ENCODE measurements at regions not wholly inside any gene's neighbourhood (a gene's known extent, or its start where the extent isn't known, plus 50 kb on each side); places are given as distances from the start of the nearest gene placed in this dataset.

DNA sequence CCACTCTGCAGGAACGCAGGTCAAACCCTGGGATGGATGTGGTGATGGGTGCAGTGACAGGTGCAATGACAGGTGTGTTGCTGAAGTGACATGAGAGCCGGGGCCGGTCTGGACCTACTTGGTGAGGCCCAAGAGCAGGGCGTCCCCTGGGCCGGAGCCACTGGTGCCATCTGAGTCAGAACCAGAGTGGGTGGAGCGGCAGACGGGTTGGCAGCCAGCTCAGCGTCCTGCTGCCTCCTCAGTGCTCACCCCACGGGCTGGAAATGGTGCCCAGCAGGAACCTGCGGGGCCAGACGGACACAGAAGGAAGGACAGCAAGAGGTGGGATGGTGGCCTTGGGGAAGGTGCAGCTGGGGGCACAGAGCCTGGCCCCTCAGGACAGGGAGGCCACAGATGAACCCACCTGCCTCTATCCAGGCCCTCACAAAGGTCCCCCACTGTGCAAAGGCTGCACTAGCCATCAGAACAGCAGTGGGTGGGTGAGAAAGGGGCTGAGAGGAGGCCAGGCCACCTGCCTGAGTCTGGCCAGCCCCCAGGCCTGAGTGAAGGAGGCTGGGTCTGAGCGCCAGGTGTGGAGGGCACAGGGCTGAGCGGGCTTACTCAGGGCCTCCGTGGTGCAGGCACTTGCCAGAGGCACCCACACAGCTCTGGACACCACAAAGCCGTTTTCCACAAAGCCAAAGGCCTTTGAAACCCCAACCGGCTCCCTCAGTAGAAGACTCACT, 129.0 kb upstream of the PPP2R2D start:
- no peak for DNase-seq (ENCODE audit: low read depth in 3 of 3)

GRCh38 chr10:131772441-131772840, 128.4 kb upstream of the PPP2R2D start:
- no peak for DNase-seq (ENCODE audit: low read depth in 3 of 3)

GRCh38 chr10:131773370-131774343, 127.2 kb upstream of the PPP2R2D start:
- DNase-seq (ENCODE audit: low read depth in 3 of 3) = no peak

DNA sequence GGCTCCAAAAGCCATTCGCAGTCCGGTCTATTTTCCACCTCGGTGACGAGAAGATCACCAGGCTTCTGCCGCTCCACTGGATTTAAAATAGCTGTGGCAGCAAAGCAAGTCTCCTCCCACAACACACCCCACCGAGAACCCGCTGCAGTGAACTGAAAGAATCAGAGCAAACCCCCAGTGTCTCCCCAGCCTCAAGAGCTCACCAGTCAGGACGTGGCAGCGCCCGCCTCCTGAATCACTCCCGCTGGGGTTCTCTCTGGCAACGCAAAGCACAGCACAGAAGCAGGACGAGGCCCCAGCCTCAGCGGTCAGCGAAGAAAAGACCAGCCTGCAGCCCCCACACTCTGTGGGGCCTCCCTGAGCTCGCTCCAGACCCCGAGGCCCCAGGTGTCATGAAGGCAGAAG, 126.1 kb upstream of the PPP2R2D start:
- DNase-seq (ENCODE audit: low read depth in 3 of 3) = no peak

DNA sequence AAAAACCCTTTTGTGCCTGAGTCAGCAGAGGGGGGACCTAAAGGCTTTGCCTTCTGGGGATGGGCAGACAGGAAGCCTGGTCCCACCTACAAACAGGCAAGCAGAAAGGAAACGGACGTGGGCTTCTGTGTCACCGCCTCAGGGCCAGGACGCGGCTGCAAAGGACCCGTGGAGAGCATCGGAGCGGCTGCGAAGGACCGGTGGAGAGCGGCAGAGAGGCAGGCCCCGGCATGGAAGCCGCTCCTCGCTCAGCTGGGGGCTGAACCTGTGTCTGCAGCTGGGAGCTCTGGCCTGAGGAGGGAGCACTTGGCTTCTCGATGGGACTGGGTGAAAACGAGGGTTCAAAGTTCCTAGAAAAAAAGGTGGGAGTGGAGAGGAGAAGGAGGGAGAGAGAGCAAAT, 125.4 kb upstream of the PPP2R2D start:
- DNase-seq (ENCODE audit: low read depth in 3 of 3) = no peak

DNA sequence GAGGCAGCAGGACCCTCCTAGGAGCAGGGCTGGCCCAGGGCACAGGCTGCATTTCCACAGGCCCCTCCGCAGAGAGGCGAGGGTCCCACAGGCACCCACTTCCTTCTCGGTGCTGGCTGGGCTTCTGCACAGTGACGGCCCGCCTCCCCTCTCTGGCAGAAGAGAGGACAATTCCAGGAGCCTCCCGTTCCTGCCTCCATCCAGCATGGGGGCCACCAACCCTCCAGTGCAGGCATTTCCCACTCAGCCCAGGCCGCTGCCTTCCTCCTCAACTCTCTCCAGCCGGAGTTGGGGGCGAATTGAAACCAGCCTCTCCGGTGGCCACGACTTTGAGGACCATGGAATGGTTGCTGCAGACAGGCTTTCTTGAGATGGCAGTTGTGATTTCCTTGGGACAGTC, 125.0 kb upstream of the PPP2R2D start:
- no peak for DNase-seq (ENCODE audit: low read depth in 3 of 3)

- no peak for DNase-seq (ENCODE audit: low read depth in 3 of 3)
Observed at GRCh38 chr10:131776496-131776895, 124.3 kb upstream of the PPP2R2D start.

DNA sequence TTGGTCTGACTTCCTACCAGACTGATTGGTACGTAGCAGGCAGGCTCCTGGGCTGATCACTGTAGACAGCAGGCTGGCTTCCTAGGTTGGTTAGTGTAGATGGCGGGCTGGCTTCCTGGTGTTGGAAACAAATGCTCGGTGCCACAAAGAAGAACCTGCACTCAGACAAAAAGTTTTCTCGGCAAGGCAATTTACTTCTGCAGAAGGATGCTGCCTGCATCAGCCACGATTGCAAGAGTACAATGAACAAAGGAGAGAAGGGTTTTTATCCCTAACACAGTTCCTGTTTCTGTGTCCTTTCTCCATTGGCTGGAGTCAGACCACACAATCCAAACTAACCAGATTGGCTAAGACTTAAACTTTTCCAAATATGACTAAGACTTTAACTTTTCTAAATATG, 123.6 kb upstream of the PPP2R2D start:
- no peak for DNase-seq (ENCODE audit: low read depth in 3 of 3)

- DNase-seq (ENCODE audit: low read depth in 3 of 3) = no peak
Observed at GRCh38 chr10:131777921-131778320, 122.9 kb upstream of the PPP2R2D start.

- DNase-seq (ENCODE audit: low read depth in 3 of 3) = no peak
Observed at GRCh38 chr10:131778385-131778784, 122.4 kb upstream of the PPP2R2D start.

- no peak for DNase-seq (ENCODE audit: low read depth in 3 of 3)
Observed at GRCh38 chr10:131778842-131779241, 122.0 kb upstream of the PPP2R2D start.

DNA sequence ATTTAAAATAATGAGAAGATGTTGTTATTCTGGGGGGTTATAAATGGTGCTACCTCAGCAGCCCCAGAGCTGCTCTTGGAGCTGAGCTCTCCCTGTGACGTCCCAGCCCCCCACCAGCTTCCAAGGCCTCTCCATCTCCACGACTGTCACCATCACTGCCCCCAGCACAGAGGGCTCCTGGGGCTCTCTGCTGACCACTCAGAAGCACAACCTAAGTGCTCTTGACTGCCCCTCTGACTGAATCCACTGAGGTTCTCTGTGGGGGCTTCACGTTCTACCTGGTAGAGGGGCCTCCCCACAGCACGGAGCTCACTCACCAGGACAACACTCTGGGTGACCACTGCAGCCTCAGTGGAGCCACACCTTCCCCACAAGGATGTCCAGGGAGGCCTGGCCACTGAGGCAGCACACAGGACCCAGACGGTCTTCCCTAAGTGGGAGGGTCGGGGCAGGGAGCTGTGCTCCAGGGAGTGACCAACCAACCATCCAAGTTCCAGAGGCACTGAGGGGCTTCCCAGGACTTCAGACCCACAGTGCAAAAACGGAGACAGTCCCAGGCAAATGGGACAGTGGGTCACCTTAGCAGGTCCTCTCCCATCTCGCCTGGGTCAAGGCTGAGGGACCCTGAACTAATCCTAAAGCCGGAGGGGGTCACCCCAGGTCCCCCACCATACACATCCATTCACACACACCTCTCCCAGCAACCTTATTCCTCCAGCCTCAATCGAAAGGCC, 121.0 kb upstream of the PPP2R2D start:
- DNase-seq (ENCODE audit: low read depth in 3 of 3) = no peak

DNA sequence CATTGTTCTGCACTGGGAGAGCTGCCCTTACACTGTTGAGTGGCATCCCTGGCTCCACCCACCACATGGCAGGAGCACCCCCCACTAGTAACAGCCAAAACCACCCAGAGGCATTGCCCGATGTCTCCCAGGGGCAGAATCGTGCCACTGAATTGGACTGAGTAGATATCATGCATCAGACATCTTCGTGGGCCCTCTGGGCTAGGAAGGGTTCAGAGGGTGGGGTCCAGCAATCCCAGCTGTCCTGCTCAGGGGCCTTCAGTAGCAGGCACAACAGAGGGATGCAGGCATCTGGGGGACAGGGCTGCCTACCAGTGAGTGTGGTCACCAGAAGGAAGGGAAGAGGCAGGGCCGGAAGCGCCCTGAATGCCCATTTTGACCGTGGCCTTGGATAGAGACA, 119.7 kb upstream of the PPP2R2D start:
- DNase-seq (ENCODE audit: low read depth in 3 of 3) = no peak

GRCh38 chr10:131781791-131782190, 119.0 kb upstream of the PPP2R2D start:
- no peak for DNase-seq (ENCODE audit: low read depth in 3 of 3)

DNA sequence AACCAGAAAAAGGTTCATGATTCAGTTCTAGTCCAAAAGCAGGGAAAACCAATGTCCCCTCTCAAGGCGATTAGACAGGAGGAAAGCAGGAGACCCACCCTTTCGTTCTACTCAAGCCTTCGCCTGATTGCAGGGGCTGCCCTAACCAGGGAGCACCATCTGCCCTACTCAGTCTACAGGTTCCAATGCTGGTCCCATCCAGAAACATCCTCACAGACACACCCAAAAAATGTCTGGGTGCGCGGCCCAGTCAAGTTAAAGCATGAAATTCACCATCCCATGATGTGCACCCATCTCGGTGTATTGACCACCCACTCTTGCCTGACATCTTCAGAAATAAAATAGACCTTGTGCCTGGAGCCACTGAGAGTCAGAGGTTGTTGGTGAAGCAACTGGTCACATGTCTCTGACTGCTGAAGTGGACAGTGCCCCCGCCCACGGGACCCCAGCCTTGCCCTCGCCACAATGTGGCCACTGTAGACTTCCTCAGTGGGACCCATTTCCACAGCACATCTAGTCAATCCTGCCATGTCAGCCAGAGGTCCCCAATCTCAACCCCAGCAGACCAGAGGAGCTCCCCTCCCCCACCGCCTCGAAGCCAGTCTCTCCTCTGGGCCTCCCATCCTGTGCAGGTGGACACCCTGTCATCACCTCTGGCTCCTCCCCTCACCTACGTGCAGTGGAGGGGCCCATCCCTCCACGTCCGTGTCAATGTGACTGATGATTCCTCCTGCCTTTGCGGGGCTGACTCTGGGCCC, 116.3 kb upstream of the PPP2R2D start:
- no peak for DNase-seq (ENCODE audit: low read depth in 3 of 3)

DNA sequence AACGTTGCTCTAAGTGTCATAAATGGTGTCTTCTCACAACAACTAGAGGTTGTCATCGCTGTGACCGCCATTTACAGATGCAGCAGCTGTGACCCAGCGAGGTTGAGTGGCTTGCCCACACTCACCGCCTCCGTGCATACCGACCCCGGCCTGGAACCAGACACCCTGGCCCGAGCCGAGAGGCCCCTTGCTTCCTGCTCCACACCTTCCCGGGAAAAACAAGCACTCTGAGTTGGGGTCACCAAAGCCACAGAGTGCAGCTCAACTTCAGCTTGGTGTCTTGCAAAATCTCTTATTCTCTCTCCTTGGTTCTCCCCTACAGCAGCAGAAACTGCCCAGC, 115.7 kb upstream of the PPP2R2D start:
- no peak for DNase-seq (ENCODE audit: low read depth in 3 of 3)

DNA sequence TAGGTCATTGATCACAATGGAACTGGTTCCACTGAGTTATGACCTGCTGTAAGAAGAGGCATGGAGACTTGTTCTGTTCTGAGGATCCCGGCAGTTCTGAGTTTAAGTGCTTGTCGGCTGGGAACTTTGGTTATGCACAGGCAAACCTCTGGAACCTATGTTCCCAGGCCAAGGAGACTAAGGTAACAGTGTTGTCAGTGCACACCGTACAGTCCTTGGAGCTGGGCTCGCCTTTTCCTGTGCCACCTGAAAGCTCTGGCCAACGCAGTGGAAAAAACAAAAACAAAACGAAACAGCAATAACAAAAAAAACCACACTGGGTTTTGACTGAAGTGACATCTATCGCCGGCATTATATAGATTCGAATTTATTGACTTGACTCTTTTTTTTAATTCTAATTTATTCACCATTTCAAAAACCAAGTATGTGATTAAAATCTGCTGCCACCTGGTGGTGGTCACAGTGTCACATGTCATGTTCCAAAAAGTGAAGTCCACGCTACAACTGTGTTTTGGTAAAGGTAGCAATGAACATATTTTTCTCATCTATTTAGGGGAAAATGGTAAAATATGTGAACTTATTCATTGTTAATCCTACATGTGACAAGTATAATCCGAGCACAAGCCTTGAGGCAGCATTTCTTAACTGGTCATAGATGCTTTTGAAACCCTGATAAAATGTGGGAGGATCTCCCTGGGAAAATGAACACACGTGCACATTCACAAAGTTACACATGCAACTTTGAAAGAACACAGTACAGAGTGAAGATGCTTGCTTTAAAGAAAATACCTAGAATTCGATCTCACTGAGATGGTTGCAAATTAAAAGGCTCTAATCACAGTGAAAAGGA, 113.8 kb upstream of the PPP2R2D start:
- no peak for DNase-seq (ENCODE audit: low read depth in 3 of 3)

DNA sequence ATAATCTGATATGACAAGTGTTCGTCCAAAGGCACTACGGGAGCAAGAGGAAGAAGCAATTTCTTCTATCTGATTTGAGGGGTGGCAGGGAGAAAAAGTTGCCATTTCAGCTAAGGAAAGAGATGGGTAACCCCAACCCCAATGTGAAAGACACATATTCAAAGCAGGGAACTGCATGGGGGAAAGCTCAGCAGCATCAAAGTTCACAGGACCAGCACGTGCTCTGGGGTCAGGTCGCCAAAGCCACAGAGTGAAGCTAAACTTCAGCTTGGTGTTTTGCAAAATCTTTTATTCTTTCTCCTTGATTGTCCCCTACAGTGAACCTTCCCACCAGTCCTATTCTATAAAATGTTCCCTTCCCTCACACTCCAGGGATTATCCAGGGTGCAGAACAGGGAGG, 112.8 kb upstream of the PPP2R2D start:
- DNase-seq (ENCODE audit: low read depth in 3 of 3) = no peak

GRCh38 chr10:131788386-131788785, 112.4 kb upstream of the PPP2R2D start:
- DNase-seq (ENCODE audit: low read depth in 3 of 3) = no peak

DNA sequence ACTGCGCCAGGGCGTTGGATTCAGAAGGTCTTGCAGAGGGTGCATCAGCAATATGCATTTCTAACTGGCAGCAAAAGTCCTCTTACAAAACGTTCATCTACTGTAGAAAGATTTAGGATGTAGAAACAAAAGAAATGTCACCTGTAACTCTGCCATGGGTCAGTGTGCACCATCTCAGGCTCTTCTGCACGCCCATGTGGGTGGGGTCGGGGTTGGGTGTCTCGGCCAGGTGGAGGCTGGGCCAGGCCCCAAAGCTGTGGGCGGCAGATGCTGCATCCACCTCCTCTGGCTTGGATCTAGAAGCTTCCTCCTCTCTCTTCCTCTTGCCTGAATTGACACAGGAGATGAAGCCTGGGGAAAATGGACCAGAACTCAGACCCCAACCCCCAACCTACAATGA, 111.3 kb upstream of the PPP2R2D start:
- DNase-seq (ENCODE audit: low read depth in 3 of 3) = no peak

DNA sequence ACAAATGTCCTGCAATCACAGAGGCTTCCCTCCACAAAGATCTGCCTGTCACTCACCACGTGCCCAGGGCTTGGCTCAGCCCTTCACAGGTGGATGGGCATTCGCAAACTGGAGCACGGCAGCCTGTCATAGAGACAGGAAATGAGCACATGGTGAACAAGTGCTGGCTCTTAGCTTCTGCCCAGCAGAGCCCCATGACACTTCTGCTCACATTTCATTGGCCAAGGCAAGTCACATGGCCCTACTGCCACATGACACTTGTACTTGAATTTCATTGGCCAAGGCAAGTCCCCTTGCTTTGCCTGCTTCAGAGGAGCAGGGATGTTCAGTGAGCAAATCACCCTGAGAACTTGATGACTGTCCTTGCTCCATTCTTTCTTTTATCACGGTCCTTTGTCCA, 110.8 kb upstream of the PPP2R2D start:
- no peak for DNase-seq (ENCODE audit: low read depth in 3 of 3)

All from stimulated activated CD4-positive, alpha-beta T cell treated with anti-CD3 and anti-CD28 coated beads, TNF-alpha, amount 100 ng/mL, for 4 hours (primary cell).